ENCODE measurements at regions not wholly inside any gene's neighbourhood (a gene's known extent, or its start where the extent isn't known, plus 50 kb on each side); places are given as distances from the start of the nearest gene placed in this dataset.

GRCh38 chr9:108584860-108585259 lies 270.9 kb downstream of the ACTL7B start:
- TF ChIP-seq, protein P1, sequence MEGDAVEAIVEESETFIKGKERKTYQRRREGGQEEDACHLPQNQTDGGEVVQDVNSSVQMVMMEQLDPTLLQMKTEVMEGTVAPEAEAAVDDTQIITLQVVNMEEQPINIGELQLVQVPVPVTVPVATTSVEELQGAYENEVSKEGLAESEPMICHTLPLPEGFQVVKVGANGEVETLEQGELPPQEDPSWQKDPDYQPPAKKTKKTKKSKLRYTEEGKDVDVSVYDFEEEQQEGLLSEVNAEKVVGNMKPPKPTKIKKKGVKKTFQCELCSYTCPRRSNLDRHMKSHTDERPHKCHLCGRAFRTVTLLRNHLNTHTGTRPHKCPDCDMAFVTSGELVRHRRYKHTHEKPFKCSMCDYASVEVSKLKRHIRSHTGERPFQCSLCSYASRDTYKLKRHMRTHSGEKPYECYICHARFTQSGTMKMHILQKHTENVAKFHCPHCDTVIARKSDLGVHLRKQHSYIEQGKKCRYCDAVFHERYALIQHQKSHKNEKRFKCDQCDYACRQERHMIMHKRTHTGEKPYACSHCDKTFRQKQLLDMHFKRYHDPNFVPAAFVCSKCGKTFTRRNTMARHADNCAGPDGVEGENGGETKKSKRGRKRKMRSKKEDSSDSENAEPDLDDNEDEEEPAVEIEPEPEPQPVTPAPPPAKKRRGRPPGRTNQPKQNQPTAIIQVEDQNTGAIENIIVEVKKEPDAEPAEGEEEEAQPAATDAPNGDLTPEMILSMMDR (conservative IDR thresholded peaks at IDR 0.05) = no peak
- Mint-ChIP-seq H3K4me1 (no peaks in the 10 kb centered on the region), H3K4me3 (no peak overlapping the region), H3K27ac (ENCODE audit: unreplicated experiment) (no peak overlapping the region), H3K9me3 (no peaks in the 10 kb centered on the region), H3K36me3 (ENCODE audit: low read depth) (no peaks in the 10 kb centered on the region), H3K27me3 (ENCODE audit: low read depth) (peaks cover 3% of the 10 kb centered on the region)
- DNase-seq (ENCODE audit: low read depth, low spot score) = no peak

- no peak overlapping the region for H3K27ac Mint-ChIP-seq (ENCODE audit: unreplicated experiment)
- TF ChIP-seq, protein P1 (conservative IDR thresholded peaks at IDR 0.05) = no peak
- no peaks in the 10 kb centered on the region for H3K36me3 Mint-ChIP-seq (ENCODE audit: low read depth)
- H3K27me3 Mint-ChIP-seq (ENCODE audit: low read depth) = peaks cover 6% of the 10 kb centered on the region
- no peak for DNase-seq (ENCODE audit: low read depth, low spot score)
- H3K4me3 Mint-ChIP-seq = no peak overlapping the region
- H3K9me3 Mint-ChIP-seq = peaks cover 3% of the 10 kb centered on the region
- no peaks in the 10 kb centered on the region for H3K4me1 Mint-ChIP-seq
These were observed 273.1 kb downstream of the ACTL7B start for GRCh38 chr9:108582726-108583125.

- H3K36me3 Mint-ChIP-seq (ENCODE audit: low read depth) = no peaks in the 10 kb centered on the region
- peaks cover 3% of the 10 kb centered on the region for H3K9me3 Mint-ChIP-seq
- DNase-seq (ENCODE audit: low read depth, low spot score) = no peak
- H3K4me1 Mint-ChIP-seq = no peaks in the 10 kb centered on the region
- TF ChIP-seq, protein P1 (conservative IDR thresholded peaks at IDR 0.05) = no peak
- H3K27me3 Mint-ChIP-seq (ENCODE audit: low read depth) = peaks cover 8% of the 10 kb centered on the region
- H3K4me3 Mint-ChIP-seq = no peak overlapping the region
- no peak overlapping the region for H3K27ac Mint-ChIP-seq (ENCODE audit: unreplicated experiment)
These were observed 275.9 kb downstream of the ACTL7B start for GRCh38 chr9:108579757-108580439.

DNA sequence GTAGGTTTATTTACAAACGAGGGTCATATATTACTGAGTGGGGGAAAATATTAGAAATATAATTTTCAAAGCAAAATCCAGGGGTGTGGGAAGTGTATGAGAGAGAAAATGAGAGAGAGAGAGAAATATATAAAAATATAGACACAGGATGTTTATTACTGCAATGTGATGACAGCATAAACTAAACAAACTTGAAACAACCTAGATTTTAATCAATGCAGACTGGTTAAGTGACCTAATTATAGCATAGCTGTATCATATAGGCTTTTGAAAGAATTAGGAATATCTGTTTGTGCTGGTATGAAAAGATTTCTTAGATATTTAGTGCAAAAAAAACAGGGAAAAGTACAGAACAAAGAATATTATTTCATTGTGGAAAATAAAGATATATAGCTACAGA lies 280.5 kb downstream of the ACTL7B start:
- no peak overlapping the region for H3K4me3 Mint-ChIP-seq
- TF ChIP-seq, protein P1 (conservative IDR thresholded peaks at IDR 0.05) = no peak
- H3K27ac Mint-ChIP-seq (ENCODE audit: unreplicated experiment) = no peak overlapping the region
- peaks cover 3% of the 10 kb centered on the region for H3K9me3 Mint-ChIP-seq
- H3K36me3 Mint-ChIP-seq (ENCODE audit: low read depth) = no peaks in the 10 kb centered on the region
- no peaks in the 10 kb centered on the region for H3K4me1 Mint-ChIP-seq
- H3K27me3 Mint-ChIP-seq (ENCODE audit: low read depth) = peaks cover 11% of the 10 kb centered on the region
- DNase-seq (ENCODE audit: low read depth, low spot score) = no peak

DNA sequence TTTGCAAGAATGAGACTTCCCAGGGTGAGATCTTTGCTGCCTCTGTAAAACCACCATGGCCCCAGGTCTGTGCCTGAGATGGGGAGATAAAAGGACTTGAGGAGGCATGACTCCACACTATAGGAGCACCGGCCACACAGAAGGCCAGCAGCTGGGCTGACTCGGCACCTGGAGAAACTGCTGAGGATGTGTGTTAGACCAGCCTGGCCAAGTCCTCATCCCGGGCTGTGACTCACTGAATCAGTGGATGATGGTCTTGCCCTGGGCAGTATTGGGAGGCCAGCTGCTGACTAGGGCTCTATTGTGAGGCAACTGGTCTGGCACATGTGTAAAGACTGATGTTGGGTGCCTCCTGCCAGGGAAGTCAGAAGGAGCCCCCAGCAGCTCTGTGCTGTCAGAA lies 286.2 kb downstream of the ACTL7B start:
- Mint-ChIP-seq H3K27me3 (ENCODE audit: low read depth) (peaks cover 11% of the 10 kb centered on the region), H3K4me1 (no peaks in the 10 kb centered on the region), H3K27ac (ENCODE audit: unreplicated experiment) (no peak overlapping the region), H3K36me3 (ENCODE audit: low read depth) (no peaks in the 10 kb centered on the region), H3K9me3 (no peaks in the 10 kb centered on the region), H3K4me3 (no peak overlapping the region)
- no peak for DNase-seq (ENCODE audit: low read depth, low spot score)
- TF ChIP-seq, protein P1 (conservative IDR thresholded peaks at IDR 0.05) = no peak

Data from neural crest cell (in vitro differentiated cells).